ENCODE measurements at regions not wholly inside any gene's neighbourhood (a gene's known extent, or its start where the extent isn't known, plus 50 kb on each side); places are given as distances from the start of the nearest gene placed in this dataset.

DNA sequence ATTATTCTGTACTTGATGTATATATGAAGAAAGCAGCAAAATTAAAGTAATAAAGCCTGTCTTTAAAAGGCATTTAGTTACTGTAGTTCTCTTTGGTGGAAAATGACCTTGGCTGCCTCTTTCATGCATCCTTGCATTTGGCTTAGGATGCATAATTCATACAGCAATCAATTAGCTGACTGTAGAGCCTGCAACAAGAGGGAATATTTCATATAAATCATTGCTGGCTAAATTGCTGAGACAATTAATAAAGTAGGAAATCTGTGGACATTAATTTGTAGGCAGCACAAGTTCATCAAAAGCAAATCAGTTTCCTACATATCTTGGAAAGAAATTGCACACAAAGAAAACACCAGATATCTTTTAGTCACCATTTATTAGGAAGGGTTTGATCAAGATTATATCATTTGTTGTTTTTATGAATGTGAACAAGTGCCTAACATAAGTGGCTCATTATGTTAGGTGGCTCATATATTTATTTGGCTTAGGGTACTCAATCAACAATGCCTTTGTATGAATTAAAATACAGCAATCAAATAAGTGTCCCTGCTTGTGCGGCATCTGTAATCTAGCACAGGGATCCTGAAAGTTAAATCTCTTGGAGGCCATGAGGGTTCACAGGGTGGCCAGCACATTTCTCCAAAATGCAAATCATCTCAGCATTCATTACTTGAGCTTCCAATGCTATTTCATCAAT, 220.4 kb upstream of the SPOPL start:
- ATAC-seq (ENCODE audit: low FRiP score): no peak
- no peaks in the 10 kb centered on the region for H3K36me3 ChIP-seq (ENCODE audit: control insufficient read depth in 1 of 2, insufficient read depth in 2 of 2, low read length in 1 of 2)
- intact Hi-C loops (cut with DNase I): no loop called here
- no peak for DNase-seq
- H3K27ac ChIP-seq (ENCODE audit: low read depth in 1 of 2, low read length in 2 of 2): no peak overlapping the region
- H3K4me1 ChIP-seq (ENCODE audit: control insufficient read depth in 1 of 2, insufficient read depth in 2 of 2, low read length in 2 of 2): no peaks in the 10 kb centered on the region
- H3K9me3 ChIP-seq (ENCODE audit: control insufficient read depth, low read length): no peaks in the 10 kb centered on the region
- WGBS, 2 donors: 97 to 98% methylated on average over 1 of the region's 1 CpG
- no peak overlapping the region for H3K4me3 ChIP-seq (ENCODE audit: low read length in 2 of 2)
- no peaks in the 10 kb centered on the region for H3K27me3 ChIP-seq (ENCODE audit: control insufficient read depth in 1 of 2, insufficient read depth in 2 of 2, low read length in 1 of 2)

DNA sequence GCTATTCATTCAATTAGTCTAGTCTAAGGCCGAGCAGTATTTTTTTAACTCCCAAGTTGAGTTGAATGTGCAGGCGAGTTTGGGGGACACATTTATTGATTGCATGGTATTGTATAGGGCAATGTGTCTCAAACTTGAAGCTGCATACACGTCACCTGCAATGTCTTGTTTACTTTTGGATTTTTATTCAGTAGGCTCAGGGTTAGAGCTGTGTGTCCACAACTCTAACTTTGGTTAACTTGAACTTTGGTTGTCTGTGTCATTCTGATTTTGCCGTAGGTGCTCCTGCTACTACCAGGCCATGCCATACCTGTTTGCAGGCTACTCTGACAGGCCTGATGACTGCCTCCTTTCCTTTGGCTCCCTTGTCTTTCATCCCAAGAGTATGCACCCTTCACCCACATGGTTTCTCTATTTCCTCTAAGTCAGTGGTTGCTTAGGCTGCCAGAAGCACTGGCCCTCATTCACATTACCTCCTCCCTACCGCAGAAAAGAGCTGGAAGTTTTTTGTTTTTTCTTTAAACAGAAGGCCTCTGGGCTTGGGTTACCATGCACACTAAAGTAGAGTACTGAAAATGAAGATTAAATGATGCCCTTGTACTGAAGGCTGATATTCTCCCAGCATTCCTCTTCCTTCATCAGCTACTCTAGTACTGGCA, 219.4 kb upstream of the SPOPL start:
- intact Hi-C loops (cut with DNase I): no loop called here
- H3K4me1 ChIP-seq (ENCODE audit: control insufficient read depth in 1 of 2, insufficient read depth in 2 of 2, low read length in 2 of 2): no peaks in the 10 kb centered on the region
- ATAC-seq (ENCODE audit: low FRiP score): no peak
- DNase-seq: no peak
- no peaks in the 10 kb centered on the region for H3K27me3 ChIP-seq (ENCODE audit: control insufficient read depth in 1 of 2, insufficient read depth in 2 of 2, low read length in 1 of 2)
- WGBS, 2 donors: 86 to 92% methylated on average over 5 of the region's 5 CpGs
- H3K27ac ChIP-seq (ENCODE audit: low read depth in 1 of 2, low read length in 2 of 2): no peak overlapping the region
- no peak overlapping the region for H3K4me3 ChIP-seq (ENCODE audit: low read length in 2 of 2)
- H3K9me3 ChIP-seq (ENCODE audit: control insufficient read depth, low read length): no peaks in the 10 kb centered on the region
- no peaks in the 10 kb centered on the region for H3K36me3 ChIP-seq (ENCODE audit: control insufficient read depth in 1 of 2, insufficient read depth in 2 of 2, low read length in 1 of 2)

DNA sequence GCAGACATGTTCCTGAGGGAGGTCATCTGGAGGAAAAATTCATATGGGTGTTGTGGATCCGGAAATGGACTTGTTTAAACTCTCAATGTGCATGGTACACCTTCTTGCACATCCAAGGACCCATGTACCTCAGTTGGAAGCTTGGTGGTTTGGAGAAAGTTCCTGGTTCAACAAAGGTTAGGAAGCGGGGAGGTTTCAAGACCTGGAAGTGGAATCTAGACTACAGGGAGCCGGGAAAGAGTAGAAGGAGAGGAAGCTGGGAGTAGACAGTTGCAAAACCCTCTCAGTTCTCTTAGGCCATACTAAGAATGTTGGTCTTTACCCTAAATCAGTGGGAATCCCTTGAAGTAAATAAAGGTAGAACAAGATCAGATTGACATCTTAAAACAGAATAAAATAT, 209.8 kb upstream of the SPOPL start:
- Histone ChIP-seq H3K27ac (ENCODE audit: low read depth in 1 of 2, low read length in 2 of 2) (no peak overlapping the region), H3K27me3 (ENCODE audit: control insufficient read depth in 1 of 2, insufficient read depth in 2 of 2, low read length in 1 of 2) (no peaks in the 10 kb centered on the region), H3K4me3 (ENCODE audit: low read length in 2 of 2) (no peak overlapping the region), H3K36me3 (ENCODE audit: control insufficient read depth in 1 of 2, insufficient read depth in 2 of 2, low read length in 1 of 2) (no peaks in the 10 kb centered on the region), H3K9me3 (ENCODE audit: control insufficient read depth, low read length) (no peaks in the 10 kb centered on the region), H3K4me1 (ENCODE audit: control insufficient read depth in 1 of 2, insufficient read depth in 2 of 2, low read length in 2 of 2) (no peaks in the 10 kb centered on the region)
- no peak for ATAC-seq (ENCODE audit: low FRiP score)
- DNase-seq: no peak
- intact Hi-C loops (cut with DNase I): no loop called here
- WGBS, 2 donors: 94 to 95% methylated on average over 3 of the region's 3 CpGs

DNA sequence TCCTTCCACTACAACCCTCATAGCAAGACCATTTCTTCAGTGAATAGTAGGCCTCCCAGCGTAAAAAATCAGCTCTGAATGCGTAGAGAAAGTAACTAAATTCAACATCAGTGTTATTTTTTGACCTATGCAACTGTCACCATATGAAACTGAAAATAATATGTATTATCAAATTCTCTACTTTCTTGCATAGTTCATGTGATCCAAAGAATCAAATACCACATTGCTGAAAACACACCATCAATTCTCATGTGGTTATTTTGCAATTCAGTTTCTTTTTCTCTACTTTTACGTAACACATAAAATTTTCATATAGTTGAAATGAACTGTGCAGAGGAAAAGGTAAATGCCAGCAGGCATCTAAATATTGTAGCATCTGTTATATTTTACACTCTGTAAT, 208.5 kb upstream of the SPOPL start:
- no peak overlapping the region for H3K27ac ChIP-seq (ENCODE audit: low read depth in 1 of 2, low read length in 2 of 2)
- no peaks in the 10 kb centered on the region for H3K4me1 ChIP-seq (ENCODE audit: control insufficient read depth in 1 of 2, insufficient read depth in 2 of 2, low read length in 2 of 2)
- 97 to 99% methylated on average over 3 of the region's 3 CpGs for WGBS, 2 donors
- no peaks in the 10 kb centered on the region for H3K27me3 ChIP-seq (ENCODE audit: control insufficient read depth in 1 of 2, insufficient read depth in 2 of 2, low read length in 1 of 2)
- DNase-seq (no peak), ATAC-seq (ENCODE audit: low FRiP score) (no peak)
- H3K4me3 ChIP-seq (ENCODE audit: low read length in 2 of 2): no peak overlapping the region
- H3K9me3 ChIP-seq (ENCODE audit: control insufficient read depth, low read length): no peaks in the 10 kb centered on the region
- intact Hi-C loops (cut with DNase I): no loop called here
- no peaks in the 10 kb centered on the region for H3K36me3 ChIP-seq (ENCODE audit: control insufficient read depth in 1 of 2, insufficient read depth in 2 of 2, low read length in 1 of 2)

DNA sequence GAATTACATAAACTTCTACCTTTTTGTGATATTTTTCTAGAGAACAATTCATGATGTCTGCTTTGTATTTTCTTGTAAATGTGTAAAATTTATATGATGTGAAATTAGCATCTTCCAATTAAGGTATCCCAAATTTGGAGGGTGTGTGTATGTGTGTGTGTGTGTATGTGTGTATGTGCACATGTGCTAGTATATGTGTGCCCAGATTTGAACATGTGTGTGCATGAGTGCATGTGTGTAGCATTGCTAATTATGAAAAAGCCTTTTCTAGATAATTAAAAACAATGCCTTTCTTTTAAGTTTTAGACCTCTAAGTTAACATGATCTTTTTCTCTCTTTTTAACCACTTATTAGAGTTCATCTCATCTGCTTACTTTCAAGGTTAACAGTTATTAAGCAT, 208.0 kb upstream of the SPOPL start:
- H3K27me3 ChIP-seq (ENCODE audit: control insufficient read depth in 1 of 2, insufficient read depth in 2 of 2, low read length in 1 of 2): no peaks in the 10 kb centered on the region
- intact Hi-C loops (cut with DNase I): no loop called here
- no peak for ATAC-seq (ENCODE audit: low FRiP score)

DNA sequence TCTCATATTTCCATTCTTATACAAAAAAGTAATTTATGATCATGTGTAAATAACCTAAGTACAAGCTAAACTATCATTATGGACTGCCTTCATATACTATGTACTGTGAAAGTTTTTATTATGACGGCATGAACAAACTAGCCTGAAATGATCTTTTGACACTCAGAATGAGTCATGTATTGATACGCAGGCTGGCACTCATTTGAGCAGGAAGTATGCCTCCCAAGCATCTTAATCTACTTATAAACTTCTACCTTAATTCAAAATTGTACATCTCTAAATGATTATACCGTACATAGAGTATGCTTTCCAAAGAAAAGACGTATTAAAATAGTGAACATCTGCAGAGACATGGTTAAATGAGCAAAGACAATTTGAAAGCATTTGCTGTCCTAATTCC, 207.1 kb upstream of the SPOPL start:
- H3K27me3 ChIP-seq (ENCODE audit: control insufficient read depth in 1 of 2, insufficient read depth in 2 of 2, low read length in 1 of 2): no peaks in the 10 kb centered on the region
- intact Hi-C loops (cut with DNase I): no loop called here
- no peak overlapping the region for H3K27ac ChIP-seq (ENCODE audit: low read depth in 1 of 2, low read length in 2 of 2)
- 92 to 93% methylated on average over 4 of the region's 4 CpGs for whole genome bisulfite sequencing, 2 donors
- H3K4me1 ChIP-seq (ENCODE audit: control insufficient read depth in 1 of 2, insufficient read depth in 2 of 2, low read length in 2 of 2): no peaks in the 10 kb centered on the region
- no peak overlapping the region for H3K4me3 ChIP-seq (ENCODE audit: low read length in 2 of 2)
- DNase-seq (no peak), ATAC-seq (ENCODE audit: low FRiP score) (no peak)
- no peaks in the 10 kb centered on the region for H3K36me3 ChIP-seq (ENCODE audit: control insufficient read depth in 1 of 2, insufficient read depth in 2 of 2, low read length in 1 of 2)
- H3K9me3 ChIP-seq (ENCODE audit: control insufficient read depth, low read length): no peaks in the 10 kb centered on the region

More for the DNA sequence above, 208.0 kb upstream of the SPOPL start:
- no peaks in the 10 kb centered on the region for H3K4me1 ChIP-seq (ENCODE audit: control insufficient read depth in 1 of 2, insufficient read depth in 2 of 2, low read length in 2 of 2)
- no peaks in the 10 kb centered on the region for H3K9me3 ChIP-seq (ENCODE audit: control insufficient read depth, low read length)
- no peak for DNase-seq
- H3K27ac ChIP-seq (ENCODE audit: low read depth in 1 of 2, low read length in 2 of 2): no peak overlapping the region
- no peak overlapping the region for H3K4me3 ChIP-seq (ENCODE audit: low read length in 2 of 2)
- H3K36me3 ChIP-seq (ENCODE audit: control insufficient read depth in 1 of 2, insufficient read depth in 2 of 2, low read length in 1 of 2): no peaks in the 10 kb centered on the region

DNA sequence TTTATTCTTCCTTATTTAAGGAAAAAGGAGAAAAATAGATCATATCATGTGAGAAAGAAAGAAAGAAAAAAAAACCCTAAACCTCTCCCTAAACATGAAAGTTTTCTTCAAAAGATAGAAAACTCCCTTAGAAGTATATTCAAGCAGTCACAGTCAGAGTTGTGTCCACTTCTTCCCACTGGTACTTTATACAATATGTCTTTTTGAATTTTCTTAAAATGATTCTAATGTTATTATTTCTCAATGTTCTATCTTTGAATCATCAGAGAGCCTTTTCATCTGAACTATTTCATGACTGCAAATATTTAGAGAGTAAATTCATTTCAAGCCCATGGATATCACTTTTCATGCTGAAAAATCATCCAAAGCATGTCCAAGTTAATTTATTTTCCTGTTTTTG, 205.2 kb upstream of the SPOPL start:
- ATAC-seq (ENCODE audit: low FRiP score) (no peak), DNase-seq (no peak)
- H3K9me3 ChIP-seq (ENCODE audit: control insufficient read depth, low read length): no peaks in the 10 kb centered on the region
- H3K4me1 ChIP-seq (ENCODE audit: control insufficient read depth in 1 of 2, insufficient read depth in 2 of 2, low read length in 2 of 2): no peaks in the 10 kb centered on the region
- H3K27ac ChIP-seq (ENCODE audit: low read depth in 1 of 2, low read length in 2 of 2): no peak overlapping the region
- intact Hi-C loops (cut with DNase I): no loop called here
- no peaks in the 10 kb centered on the region for H3K36me3 ChIP-seq (ENCODE audit: control insufficient read depth in 1 of 2, insufficient read depth in 2 of 2, low read length in 1 of 2)
- H3K27me3 ChIP-seq (ENCODE audit: control insufficient read depth in 1 of 2, insufficient read depth in 2 of 2, low read length in 1 of 2): no peaks in the 10 kb centered on the region
- H3K4me3 ChIP-seq (ENCODE audit: low read length in 2 of 2): no peak overlapping the region

DNA sequence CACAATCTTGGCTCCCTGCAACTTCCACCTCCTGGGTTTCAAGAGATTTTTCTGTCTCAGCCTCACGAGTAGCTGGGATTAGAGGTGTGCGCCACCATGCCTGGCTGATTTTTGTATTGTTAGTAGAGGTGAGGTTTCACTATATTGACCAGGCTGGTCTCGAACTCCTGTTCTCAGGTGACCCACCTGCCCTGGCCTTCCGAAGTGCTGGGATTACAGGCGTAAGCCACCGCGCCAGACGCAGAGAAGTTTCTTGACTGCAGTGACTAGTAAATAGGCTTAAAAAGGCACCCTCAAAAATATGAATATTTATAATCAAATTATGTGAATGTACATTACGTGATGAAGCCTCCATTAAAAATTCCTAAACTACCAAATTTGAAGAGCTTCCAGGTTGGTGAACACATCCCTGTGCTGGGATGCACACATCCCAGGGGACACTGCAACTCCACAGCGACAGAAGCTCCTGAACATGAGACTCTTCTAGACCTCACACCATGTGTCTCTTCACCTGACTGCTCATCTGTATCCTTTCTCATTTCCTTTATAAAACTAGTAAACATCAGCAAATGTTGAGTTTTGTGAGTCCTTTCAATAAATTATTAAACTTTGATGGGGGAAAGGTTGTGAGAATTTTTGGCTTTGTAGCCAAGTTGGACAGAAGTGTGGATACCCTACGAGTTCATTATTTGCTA, 203.3 kb upstream of the SPOPL start:
- Histone ChIP-seq H3K36me3 (ENCODE audit: control insufficient read depth in 1 of 2, insufficient read depth in 2 of 2, low read length in 1 of 2) (no peaks in the 10 kb centered on the region), H3K27ac (ENCODE audit: low read depth in 1 of 2, low read length in 2 of 2) (no peak overlapping the region), H3K4me3 (ENCODE audit: low read length in 2 of 2) (no peak overlapping the region), H3K4me1 (ENCODE audit: control insufficient read depth in 1 of 2, insufficient read depth in 2 of 2, low read length in 2 of 2) (no peaks in the 10 kb centered on the region), H3K27me3 (ENCODE audit: control insufficient read depth in 1 of 2, insufficient read depth in 2 of 2, low read length in 1 of 2) (no peaks in the 10 kb centered on the region), H3K9me3 (ENCODE audit: control insufficient read depth, low read length) (no peaks in the 10 kb centered on the region)
- intact Hi-C loops (cut with DNase I): no loop called here
- WGBS, 2 donors: 97 to 98% methylated on average over 11 of the region's 11 CpGs
- no peak for DNase-seq
- ATAC-seq (ENCODE audit: low FRiP score): no peak

DNA sequence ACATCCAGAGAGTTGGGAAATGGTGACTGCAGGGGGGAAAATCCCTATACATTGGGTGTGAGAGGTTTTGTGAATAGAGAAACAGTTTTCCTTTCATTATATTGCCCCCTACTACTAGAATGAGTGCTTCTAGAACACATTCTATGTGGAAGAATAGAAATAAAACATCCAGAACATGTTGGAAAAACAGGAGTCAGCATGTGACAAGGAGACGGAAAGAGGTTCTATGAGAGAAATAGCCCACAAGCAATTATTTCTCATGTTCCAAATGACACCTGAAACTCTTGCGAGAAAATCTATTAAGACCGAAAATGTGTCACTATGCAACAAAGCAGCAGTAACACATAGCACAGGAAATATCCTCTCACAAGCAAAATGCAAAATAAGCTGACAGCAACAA, 202.7 kb upstream of the SPOPL start:
- intact Hi-C loops (cut with DNase I): no loop called here
- H3K27me3 ChIP-seq (ENCODE audit: control insufficient read depth in 1 of 2, insufficient read depth in 2 of 2, low read length in 1 of 2): no peaks in the 10 kb centered on the region
- H3K4me1 ChIP-seq (ENCODE audit: control insufficient read depth in 1 of 2, insufficient read depth in 2 of 2, low read length in 2 of 2): no peaks in the 10 kb centered on the region
- no peak overlapping the region for H3K27ac ChIP-seq (ENCODE audit: low read depth in 1 of 2, low read length in 2 of 2)
- H3K9me3 ChIP-seq (ENCODE audit: control insufficient read depth, low read length): no peaks in the 10 kb centered on the region
- no peak for DNase-seq
- no peaks in the 10 kb centered on the region for H3K36me3 ChIP-seq (ENCODE audit: control insufficient read depth in 1 of 2, insufficient read depth in 2 of 2, low read length in 1 of 2)
- no peak for ATAC-seq (ENCODE audit: low FRiP score)
- 96 to 97% methylated on average over 3 of the region's 3 CpGs for WGBS, 2 donors
- H3K4me3 ChIP-seq (ENCODE audit: low read length in 2 of 2): no peak overlapping the region
